Adrenal gland (tissue), 9 donors: ENCODE measurements at regions not wholly inside any gene's neighbourhood (a gene's known extent, or its start where the extent isn't known, plus 50 kb on each side); places are given as distances from the start of the nearest gene placed in this dataset.

ENCODE experiments used
- DNase-seq, 7 donors: peaks; one replicate each; pipeline ENCODE4 v3.0.0-alpha.2; 2019 to 2020
- H3K27ac ChIP-seq, 5 donors: fragments of 200-600 bp; sonication (generic) in 4 of 5; 1 replicate in 3 of 5; 2 replicates in 2 of 5; pipeline versions ENCODE4 v1.5.1 to v1.8.0; 2016 to 2020; ENCODE audit warnings: mild to moderate bottlenecking in 1 of 5
- H3K27me3 ChIP-seq: fragments of 200-600 bp; 2 replicates; pipeline ENCODE4 v1.8.0; 2021
- H3K36me3 ChIP-seq, 2 donors: fragments of 200-600 bp; replicated peaks in 1 of 2; 1 replicate in 1 of 2; 2 replicates in 1 of 2; pipeline versions ENCODE4 v1.5.1 to v1.8.0; 2018 to 2022
- H3K4me1 ChIP-seq, 2 donors: fragments of 200-600 bp; replicated peaks in 1 of 2; 1 replicate in 1 of 2; 2 replicates in 1 of 2; pipeline versions ENCODE4 v1.5.1 to v1.8.0; 2018 to 2021
- H3K4me3 ChIP-seq, 4 donors: fragments of 200-600 bp; sonication (generic) in 3 of 4; one replicate each; pipeline ENCODE4 v1.5.1; 2016 to 2018
- H3K9me3 ChIP-seq, 3 donors: fragments of 200-600 bp; sonication (generic) in 1 of 3; replicated peaks in 1 of 3; 1 replicate in 2 of 3; 2 replicates in 1 of 3; pipeline versions ENCODE4 v1.5.1 to v1.8.0; 2016 to 2021
- POLR2A ChIP-seq, 2 donors: fragments of 450-650 bp; IDR thresholded peaks; one replicate each; pipeline ENCODE4 v1.6.1; 2017; ENCODE audit warnings: antibody characterized with exemption in 2 of 2, mild to moderate bottlenecking in 2 of 2, moderate library complexity in 1 of 2
- WGBS, 4 donors: extraction: QIAGEN DNeasy Blood & Tissue Kit in 2 of 4; methylation state at CpG; one replicate each; pipeline versions ENCODE4 v1.1.5 to v1.1.7; 2013 to 2017; 5-methylcytosine and 5-hydroxymethylcytosine counted together
- intact Hi-C, 2 donors: fragments of 100-400 bp; cut with DNase I; formaldehyde crosslinking; loops; one replicate each; pipeline versions ENCODE4 v1.14.1 to v1.15.0; 2022 to 2023
- TF ChIP-seq, protein P1 (sequence below), 6 experiments: fragments of 450-650 bp in 4 of 6; fragments of 200-600 bp in 2 of 6; sonication (generic) in 1 of 6; IDR thresholded peaks; 1 replicate in 5 of 6; 2 replicates in 1 of 6; pipeline versions ENCODE4 v1.5.1 to v1.8.0; 2016 to 2021; ENCODE audit warnings: antibody characterized with exemption in 6 of 6, mild to moderate bottlenecking in 2 of 6, moderate library complexity in 1 of 6
- donor health status: healthy with polysubstance abuse.
- donor health status: Bipolar disorder and iron deficiency.
- donor health status: DM: yes; HTN: yes; CAD: no.
- donor health status: DM: no; HTN: no; CAD: no.
- donor health status: DM: no; HTN: no; CAD: no.

DNA sequence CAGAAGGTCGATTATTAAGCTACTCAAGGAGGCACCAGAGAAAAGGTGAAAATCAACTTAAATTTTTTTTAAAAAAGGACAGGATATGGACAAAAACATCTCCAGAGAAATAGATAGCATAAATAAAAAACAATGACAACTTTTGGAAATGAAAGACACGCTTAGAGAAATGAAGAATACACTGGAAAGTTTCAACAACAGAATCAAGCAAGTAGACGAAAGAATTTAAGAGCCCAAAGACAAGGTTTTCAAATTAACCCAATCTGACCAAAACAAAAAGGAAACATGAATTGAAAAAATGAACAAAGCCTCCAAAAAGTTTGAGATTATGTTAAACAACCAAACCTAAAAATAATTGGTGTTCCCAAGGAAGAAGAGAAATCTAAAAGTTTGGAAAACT is 191.1 kb upstream of the BMP4 start:
- Histone ChIP-seq H3K4me3 (no peak overlapping the region), H3K27me3 (no peaks in the 10 kb centered on the region), H3K9me3 (no peaks in the 10 kb centered on the region), H3K36me3 (no peaks in the 10 kb centered on the region), H3K27ac (no peak overlapping the region), H3K4me1 (no peaks in the 10 kb centered on the region)
- no peak for DNase-seq
- no peak for TF ChIP-seq POLR2A (IDR thresholded peaks at IDR 0.05)
- TF ChIP-seq, protein P1, sequence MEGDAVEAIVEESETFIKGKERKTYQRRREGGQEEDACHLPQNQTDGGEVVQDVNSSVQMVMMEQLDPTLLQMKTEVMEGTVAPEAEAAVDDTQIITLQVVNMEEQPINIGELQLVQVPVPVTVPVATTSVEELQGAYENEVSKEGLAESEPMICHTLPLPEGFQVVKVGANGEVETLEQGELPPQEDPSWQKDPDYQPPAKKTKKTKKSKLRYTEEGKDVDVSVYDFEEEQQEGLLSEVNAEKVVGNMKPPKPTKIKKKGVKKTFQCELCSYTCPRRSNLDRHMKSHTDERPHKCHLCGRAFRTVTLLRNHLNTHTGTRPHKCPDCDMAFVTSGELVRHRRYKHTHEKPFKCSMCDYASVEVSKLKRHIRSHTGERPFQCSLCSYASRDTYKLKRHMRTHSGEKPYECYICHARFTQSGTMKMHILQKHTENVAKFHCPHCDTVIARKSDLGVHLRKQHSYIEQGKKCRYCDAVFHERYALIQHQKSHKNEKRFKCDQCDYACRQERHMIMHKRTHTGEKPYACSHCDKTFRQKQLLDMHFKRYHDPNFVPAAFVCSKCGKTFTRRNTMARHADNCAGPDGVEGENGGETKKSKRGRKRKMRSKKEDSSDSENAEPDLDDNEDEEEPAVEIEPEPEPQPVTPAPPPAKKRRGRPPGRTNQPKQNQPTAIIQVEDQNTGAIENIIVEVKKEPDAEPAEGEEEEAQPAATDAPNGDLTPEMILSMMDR (IDR thresholded peaks at IDR 0.05), result no peak
- intact Hi-C loops, result no loop called here
- WGBS, 4 donors, result 79 to 87% (median 81%) methylated on average over 3 of the region's 3 CpGs

DNA sequence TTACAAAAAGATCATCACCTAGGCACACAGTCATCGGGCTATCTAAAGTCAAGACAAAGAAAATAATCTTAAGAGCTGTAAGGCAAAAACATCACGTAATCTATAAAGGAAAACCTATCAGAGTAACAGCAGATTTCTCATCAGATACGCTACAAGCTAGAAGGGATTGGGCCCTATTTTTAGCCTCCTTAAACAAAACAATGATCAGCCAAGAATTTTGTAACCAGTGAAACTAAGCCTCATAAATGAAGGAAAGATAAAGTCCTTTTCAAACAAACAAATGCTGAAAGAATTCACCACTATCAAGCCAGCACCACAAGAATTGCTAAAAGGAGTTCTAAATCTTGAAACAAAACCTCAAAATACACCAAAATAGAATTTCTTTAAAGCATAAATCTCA is 191.6 kb upstream of the BMP4 start:
- H3K4me1 ChIP-seq, result no peaks in the 10 kb centered on the region
- no peaks in the 10 kb centered on the region for H3K36me3 ChIP-seq
- WGBS, 4 donors, result 84 to 95% (median 91%) methylated on average over 3 of the region's 3 CpGs
- DNase-seq, result no peak
- TF ChIP-seq, protein P1 (IDR thresholded peaks at IDR 0.05), result no peak
- TF ChIP-seq POLR2A (IDR thresholded peaks at IDR 0.05), result no peak
- intact Hi-C loops, result no loop called here
- no peak overlapping the region for H3K4me3 ChIP-seq
- H3K27ac ChIP-seq, result no peak overlapping the region
- H3K9me3 ChIP-seq, result no peaks in the 10 kb centered on the region
- H3K27me3 ChIP-seq, result no peaks in the 10 kb centered on the region

DNA sequence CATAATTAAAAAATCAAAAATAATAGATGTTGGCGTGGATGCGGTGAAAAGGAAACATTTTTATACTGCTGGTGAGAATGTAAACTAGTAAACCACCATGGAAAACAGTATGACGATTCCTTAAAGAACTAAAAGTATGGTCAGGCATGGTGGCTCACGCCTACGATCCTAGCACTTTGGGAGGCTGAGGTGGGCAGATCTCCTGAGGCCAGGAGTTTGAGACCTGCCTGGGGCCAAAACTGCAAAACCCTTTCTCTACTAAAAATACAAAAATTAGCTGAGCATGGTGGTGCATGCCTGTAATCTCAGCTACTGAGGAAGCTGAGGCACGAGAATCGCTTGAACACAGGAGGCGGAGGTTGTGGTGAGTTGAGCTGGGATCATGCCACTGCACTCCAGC is 195.7 kb upstream of the BMP4 start:
- H3K4me3 ChIP-seq, result no peak overlapping the region
- no peaks in the 10 kb centered on the region for H3K36me3 ChIP-seq
- 93 to 97% (median 95%) methylated on average over 8 of the region's 8 CpGs for WGBS, 4 donors
- no peaks in the 10 kb centered on the region for H3K9me3 ChIP-seq
- no peak overlapping the region for H3K27ac ChIP-seq
- no peaks in the 10 kb centered on the region for H3K27me3 ChIP-seq
- no peak for DNase-seq
- no peaks in the 10 kb centered on the region for H3K4me1 ChIP-seq
- intact Hi-C loops, result no loop called here
- TF ChIP-seq, protein P1 (IDR thresholded peaks at IDR 0.05), result no peak
- no peak for TF ChIP-seq POLR2A (IDR thresholded peaks at IDR 0.05)

DNA sequence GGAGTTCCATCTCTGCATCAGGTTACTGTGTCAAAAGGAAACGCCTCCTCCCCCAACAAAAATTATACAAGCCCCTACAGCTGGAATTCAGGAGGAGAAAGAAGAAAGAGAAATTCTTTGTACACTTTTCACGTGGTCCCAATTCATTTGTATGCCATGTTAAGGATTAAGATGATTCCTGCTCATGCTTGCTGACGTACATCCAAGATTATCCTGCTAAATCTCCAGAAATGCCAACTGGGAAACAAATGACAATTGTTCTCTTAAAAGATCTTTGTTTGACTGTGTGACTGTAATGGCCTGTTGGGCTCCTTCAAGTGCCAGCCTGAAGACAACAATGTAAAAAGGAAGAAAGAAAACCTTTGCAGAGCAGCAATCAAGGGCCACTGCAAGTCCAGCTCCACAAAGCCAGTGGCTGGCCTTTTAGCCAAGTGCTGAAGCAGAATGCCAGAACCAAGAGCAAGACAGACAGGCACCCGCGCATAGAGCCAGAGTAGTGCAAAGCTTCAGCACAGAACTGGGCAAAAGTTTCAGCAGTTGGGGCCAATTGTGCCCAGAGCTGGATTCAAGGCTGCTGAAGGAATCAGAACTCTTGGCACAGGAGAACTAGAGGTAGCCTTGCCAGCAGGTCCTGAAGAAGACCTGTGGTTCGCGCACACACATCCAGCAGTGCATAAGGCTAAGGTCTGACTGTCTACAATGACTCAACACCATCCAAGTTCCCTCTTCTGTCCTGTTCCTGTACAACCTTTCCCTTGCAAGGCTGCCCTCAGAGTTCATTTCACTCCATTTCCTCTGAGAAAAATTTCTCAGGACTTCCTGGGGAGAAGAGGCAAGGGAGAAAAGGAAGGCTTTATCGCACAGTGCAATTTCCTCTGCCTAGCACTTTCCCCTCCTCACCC is 209.7 kb upstream of the BMP4 start:
- H3K27ac ChIP-seq, result no peak overlapping the region
- no peak for DNase-seq
- H3K4me1 ChIP-seq, result no peaks in the 10 kb centered on the region
- no peak overlapping the region for H3K4me3 ChIP-seq
- H3K36me3 ChIP-seq, result no peaks in the 10 kb centered on the region
- H3K27me3 ChIP-seq, result no peaks in the 10 kb centered on the region
- intact Hi-C loops, result no loop called here
- no peak for TF ChIP-seq POLR2A (IDR thresholded peaks at IDR 0.05)
- H3K9me3 ChIP-seq, result no peaks in the 10 kb centered on the region
- WGBS, 4 donors, result 82 to 87% (median 85%) methylated on average over 8 of the region's 8 CpGs

DNA sequence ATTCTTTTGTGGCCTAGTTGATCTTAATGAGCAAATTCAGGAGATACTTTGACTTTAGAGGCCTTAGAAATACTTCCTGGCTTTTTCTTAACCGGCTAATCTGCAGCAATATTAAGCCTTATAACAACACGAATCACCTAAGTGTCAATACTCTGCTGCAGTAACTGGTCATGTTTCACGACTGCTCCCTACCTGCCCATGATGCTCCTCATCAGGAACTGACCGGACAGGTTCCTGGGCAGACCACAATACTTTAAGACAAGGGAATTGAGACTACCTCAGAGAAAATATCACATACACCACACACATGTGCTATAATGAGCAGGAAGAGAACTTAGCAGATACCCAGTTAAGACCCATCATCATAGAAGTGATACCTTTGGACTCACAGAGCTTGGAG is 211.9 kb upstream of the BMP4 start:
- TF ChIP-seq, protein P1 (IDR thresholded peaks at IDR 0.05), result no peak
- no peak for TF ChIP-seq POLR2A (IDR thresholded peaks at IDR 0.05)
- H3K27me3 ChIP-seq, result no peaks in the 10 kb centered on the region
- H3K4me3 ChIP-seq, result no peak overlapping the region
- H3K27ac ChIP-seq, result no peak overlapping the region
- no peak for DNase-seq
- H3K4me1 ChIP-seq, result no peaks in the 10 kb centered on the region
- 80 to 96% (median 93%) methylated on average over 4 of the region's 4 CpGs for WGBS, 4 donors
- intact Hi-C loops, result no loop called here
- no peaks in the 10 kb centered on the region for H3K36me3 ChIP-seq
- no peaks in the 10 kb centered on the region for H3K9me3 ChIP-seq
